ENCODE measurements at regions not wholly inside any gene's neighbourhood (a gene's known extent, or its start where the extent isn't known, plus 50 kb on each side); places are given as distances from the start of the nearest gene placed in this dataset.

- TF ChIP-seq POLR2A (IDR thresholded peaks at IDR 0.05; ENCODE audit: low read depth, low read length) = no peak
- TF ChIP-seq POLR2AphosphoS5 (IDR thresholded peaks at IDR 0.05; ENCODE audit: low read depth, low read length) = no peak
- TF ChIP-seq TAF1 (IDR thresholded peaks at IDR 0.05; ENCODE audit: borderline replicate concordance, low read depth, low read length) = no peak
Measured at GRCh38 chr18:56492136-56492535, 146.3 kb downstream of the TXNL1 start.

Data from GM12892 (cell line).